ENCODE measurements at regions not wholly inside any gene's neighbourhood (a gene's known extent, or its start where the extent isn't known, plus 50 kb on each side); places are given as distances from the start of the nearest gene placed in this dataset.
A peak's percentile ranks its signal among the peaks of the same experiment; 100 is the strongest.

- intact Hi-C loops (cut with DNase I) = no loop called here
- WGBS, 2 donors = 90 to 91% methylated on average over 3 of the region's 3 CpGs
- H3K36me3 ChIP-seq = no peaks in the 10 kb centered on the region
- H3K27ac ChIP-seq = no peak overlapping the region
- DNase-seq = no peak
- H3K4me1 ChIP-seq = no peaks in the 10 kb centered on the region
- H3K9me3 ChIP-seq = no peaks in the 10 kb centered on the region
- H3K27me3 ChIP-seq = no peaks in the 10 kb centered on the region
- TF ChIP-seq, protein P1, sequence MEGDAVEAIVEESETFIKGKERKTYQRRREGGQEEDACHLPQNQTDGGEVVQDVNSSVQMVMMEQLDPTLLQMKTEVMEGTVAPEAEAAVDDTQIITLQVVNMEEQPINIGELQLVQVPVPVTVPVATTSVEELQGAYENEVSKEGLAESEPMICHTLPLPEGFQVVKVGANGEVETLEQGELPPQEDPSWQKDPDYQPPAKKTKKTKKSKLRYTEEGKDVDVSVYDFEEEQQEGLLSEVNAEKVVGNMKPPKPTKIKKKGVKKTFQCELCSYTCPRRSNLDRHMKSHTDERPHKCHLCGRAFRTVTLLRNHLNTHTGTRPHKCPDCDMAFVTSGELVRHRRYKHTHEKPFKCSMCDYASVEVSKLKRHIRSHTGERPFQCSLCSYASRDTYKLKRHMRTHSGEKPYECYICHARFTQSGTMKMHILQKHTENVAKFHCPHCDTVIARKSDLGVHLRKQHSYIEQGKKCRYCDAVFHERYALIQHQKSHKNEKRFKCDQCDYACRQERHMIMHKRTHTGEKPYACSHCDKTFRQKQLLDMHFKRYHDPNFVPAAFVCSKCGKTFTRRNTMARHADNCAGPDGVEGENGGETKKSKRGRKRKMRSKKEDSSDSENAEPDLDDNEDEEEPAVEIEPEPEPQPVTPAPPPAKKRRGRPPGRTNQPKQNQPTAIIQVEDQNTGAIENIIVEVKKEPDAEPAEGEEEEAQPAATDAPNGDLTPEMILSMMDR (IDR thresholded peaks at IDR 0.05) = no peak
- no peak for TF ChIP-seq POLR2A (IDR thresholded peaks at IDR 0.05)
- no peak overlapping the region for H3K4me3 ChIP-seq (replicated peaks in 1 of 3)
Measured at GRCh38 chr5:92329759-92330158, 946.6 kb upstream of the ARRDC3 start.

- intact Hi-C loops (cut with DNase I) = no loop called here
- no peak overlapping the region for H3K4me3 ChIP-seq (replicated peaks in 1 of 3)
- no peak for TF ChIP-seq POLR2A (IDR thresholded peaks at IDR 0.05)
- no peaks in the 10 kb centered on the region for H3K36me3 ChIP-seq
- DNase-seq = no peak
- no peak overlapping the region for H3K27ac ChIP-seq
- H3K27me3 ChIP-seq = no peaks in the 10 kb centered on the region
- WGBS, 2 donors = 48 to 65% methylated on average over 4 of the region's 4 CpGs
- H3K4me1 ChIP-seq = no peaks in the 10 kb centered on the region
- no peaks in the 10 kb centered on the region for H3K9me3 ChIP-seq
Measured at GRCh38 chr5:92328584-92329259, 945.6 kb upstream of the ARRDC3 start.

DNA sequence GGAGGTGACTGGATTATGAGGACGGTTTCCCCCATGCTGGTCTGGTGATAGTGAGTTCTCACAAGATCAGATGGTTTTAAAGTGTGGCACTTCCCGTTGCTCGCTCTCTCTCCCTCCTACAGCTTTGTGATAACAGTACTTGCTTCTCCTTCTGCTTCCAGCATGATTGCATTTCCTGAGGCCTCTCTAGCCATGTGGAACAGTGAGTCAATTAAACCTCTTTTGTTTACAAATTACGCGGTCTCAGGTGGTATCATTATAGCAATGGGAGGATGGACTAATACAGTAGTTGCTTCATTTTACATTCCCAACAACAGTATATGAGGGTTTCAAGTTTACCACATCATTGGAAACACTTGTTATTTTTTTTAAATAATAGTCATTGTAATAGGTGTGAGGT, 937.3 kb upstream of the ARRDC3 start:
- H3K4me1 ChIP-seq = no peaks in the 10 kb centered on the region
- H3K36me3 ChIP-seq = no peaks in the 10 kb centered on the region
- WGBS, 2 donors = 76 to 80% methylated on average over 5 of the region's 5 CpGs
- no peak for DNase-seq
- no peak overlapping the region for H3K4me3 ChIP-seq (replicated peaks in 1 of 3)
- no peaks in the 10 kb centered on the region for H3K27me3 ChIP-seq
- H3K27ac ChIP-seq = no peak overlapping the region
- H3K9me3 ChIP-seq = no peaks in the 10 kb centered on the region
- no peak for TF ChIP-seq POLR2A (IDR thresholded peaks at IDR 0.05)
- TF ChIP-seq, protein P1 (IDR thresholded peaks at IDR 0.05) = no peak
- intact Hi-C loops (cut with DNase I) = no loop called here

- H3K27ac ChIP-seq = no peak overlapping the region
- intact Hi-C loops (cut with DNase I) = no loop called here
Measured at GRCh38 chr5:92313385-92313784, 930.3 kb upstream of the ARRDC3 start.

GRCh38 chr5:92309336-92309991, 926.3 kb upstream of the ARRDC3 start:
- Histone ChIP-seq H3K9me3 (no peaks in the 10 kb centered on the region), H3K4me1 (no peaks in the 10 kb centered on the region), H3K27me3 (no peaks in the 10 kb centered on the region), H3K27ac (no peak overlapping the region), H3K36me3 (no peaks in the 10 kb centered on the region), H3K4me3 (replicated peaks in 1 of 3) (no peak overlapping the region)
- TF ChIP-seq, protein P1 (IDR thresholded peaks at IDR 0.05) = peak in 4 of 6 experiments; percentile 25 to 52 (median 46)
- TF ChIP-seq POLR2A (IDR thresholded peaks at IDR 0.05) = no peak
- intact Hi-C loops (cut with DNase I) = no loop called here
- DNase-seq = no peak

More at GRCh38 chr5:92313385-92313784, 930.3 kb upstream of the ARRDC3 start:
- DNase-seq = no peak
- Histone ChIP-seq H3K9me3 (no peaks in the 10 kb centered on the region), H3K27me3 (no peaks in the 10 kb centered on the region), H3K4me1 (no peaks in the 10 kb centered on the region), H3K4me3 (replicated peaks in 1 of 3) (no peak overlapping the region), H3K36me3 (no peaks in the 10 kb centered on the region)
- TF ChIP-seq, protein P1 (IDR thresholded peaks at IDR 0.05) = no peak
- no peak for TF ChIP-seq POLR2A (IDR thresholded peaks at IDR 0.05)
- 87 to 91% methylated on average over 2 of the region's 2 CpGs for WGBS, 2 donors

All from thyroid gland (tissue), 4 donors.